CD4-positive, alpha-beta T cell (primary cell): ENCODE measurements at regions not wholly inside any gene's neighbourhood (a gene's known extent, or its start where the extent isn't known, plus 50 kb on each side); places are given as distances from the start of the nearest gene placed in this dataset.

Source experiments
- ATAC-seq: fragments of 200-7000 bp; cut with Tn5 transposase; one replicate; pipeline ENCODE4 v1.10.0; 2022; ENCODE audit warnings: mild to moderate bottlenecking; ENCODE audit not compliant: poor library complexity
- CTCF ChIA-PET: fragments of 350-600 bp; sonication (Branson Sonifier 250); formaldehyde crosslinking; loops from one replicate; lab custom pipeline; 2021; ENCODE audit warnings: antibody characterized with exemption, inconsistent platforms; lab: Charles Lee
- POLR2A ChIA-PET: fragments of 350-600 bp; sonication (Branson Sonifier 250); formaldehyde crosslinking; loops from one replicate; lab custom pipeline; 2021; ENCODE audit warnings: antibody characterized with exemption, inconsistent platforms; lab: Charles Lee
- DNase-seq, 14 experiments: peaks; one replicate each; pipeline ENCODE4 v3.0.0-alpha.2; 2013 to 2020; ENCODE audit warnings: mixed read lengths in 2 of 14
- H3K27ac ChIP-seq, 2 donors: one replicate each; pipeline versions ENCODE4 v1.5.1 to v1.7.0; 2013; ENCODE audit warnings: low read length in 2 of 2, low read depth in 1 of 2, mild to moderate bottlenecking in 1 of 2
- H3K27me3 ChIP-seq, 2 experiments: 1 replicate in 1 of 2; 2 replicates in 1 of 2; pipeline versions ENCODE4 v1.6.1 to v1.7.0; 2013; ENCODE audit warnings: low read length in 2 of 2, control low read depth in 1 of 2, mild to moderate bottlenecking in 1 of 2, moderate library complexity in 1 of 2; ENCODE audit not compliant: insufficient read depth in 2 of 2, control insufficient read depth in 1 of 2
- H3K36me3 ChIP-seq: one replicate; pipeline ENCODE4 v1.6.1; 2013; ENCODE audit warnings: low read length, control low read depth; ENCODE audit not compliant: insufficient read depth
- H3K4me1 ChIP-seq: one replicate; pipeline ENCODE4 v1.6.1; 2013; ENCODE audit warnings: low read length, control low read depth; ENCODE audit not compliant: insufficient read depth
- H3K4me3 ChIP-seq: one replicate; pipeline ENCODE4 v1.5.1; 2013; ENCODE audit warnings: mild to moderate bottlenecking, low read length, moderate library complexity
- H3K9me3 ChIP-seq, 2 experiments: 1 replicate in 1 of 2; 2 replicates in 1 of 2; pipeline versions ENCODE4 v1.6.1 to v1.7.0; 2013; ENCODE audit warnings: low read length in 2 of 2, mild to moderate bottlenecking in 2 of 2, control low read depth in 1 of 2, moderate library complexity in 1 of 2; ENCODE audit not compliant: control insufficient read depth in 1 of 2, insufficient read depth in 1 of 2
- H3K27ac Mint-ChIP-seq: one replicate; pipeline ENCODE4 v1.8.0; 2020; ENCODE audit warnings: mixed read lengths
- H3K27me3 Mint-ChIP-seq: one replicate; pipeline ENCODE4 v1.8.0; 2021; ENCODE audit warnings: mixed read lengths
- H3K36me3 Mint-ChIP-seq: one replicate; pipeline ENCODE4 v1.8.0; 2021; ENCODE audit warnings: low read depth, mixed read lengths
- H3K4me1 Mint-ChIP-seq: one replicate; pipeline ENCODE4 v1.8.0; 2021; ENCODE audit warnings: low read depth, mixed read lengths
- H3K4me3 Mint-ChIP-seq: one replicate; pipeline ENCODE4 v1.8.0; 2020; ENCODE audit warnings: mild to moderate bottlenecking, mixed read lengths
- H3K9me3 Mint-ChIP-seq: one replicate; pipeline ENCODE4 v1.8.0; 2020; ENCODE audit warnings: mixed read lengths
- intact Hi-C, 2 experiments: fragments of 100-400 bp; cut with DNase I in 1 of 2; cut with micrococcal nuclease in 1 of 2; formaldehyde crosslinking; loops; one replicate each; pipeline versions ENCODE4 v1.15.1 to v1.9.0; 2023 to 2025; cut with DNase I, micrococcal nuclease
- TF ChIP-seq, protein P1 (sequence below): fragments of 200-600 bp; IDR thresholded peaks from one replicate; pipeline ENCODE4 v1.8.0; 2022; ENCODE audit warnings: antibody characterized with exemption, mild to moderate bottlenecking

DNA sequence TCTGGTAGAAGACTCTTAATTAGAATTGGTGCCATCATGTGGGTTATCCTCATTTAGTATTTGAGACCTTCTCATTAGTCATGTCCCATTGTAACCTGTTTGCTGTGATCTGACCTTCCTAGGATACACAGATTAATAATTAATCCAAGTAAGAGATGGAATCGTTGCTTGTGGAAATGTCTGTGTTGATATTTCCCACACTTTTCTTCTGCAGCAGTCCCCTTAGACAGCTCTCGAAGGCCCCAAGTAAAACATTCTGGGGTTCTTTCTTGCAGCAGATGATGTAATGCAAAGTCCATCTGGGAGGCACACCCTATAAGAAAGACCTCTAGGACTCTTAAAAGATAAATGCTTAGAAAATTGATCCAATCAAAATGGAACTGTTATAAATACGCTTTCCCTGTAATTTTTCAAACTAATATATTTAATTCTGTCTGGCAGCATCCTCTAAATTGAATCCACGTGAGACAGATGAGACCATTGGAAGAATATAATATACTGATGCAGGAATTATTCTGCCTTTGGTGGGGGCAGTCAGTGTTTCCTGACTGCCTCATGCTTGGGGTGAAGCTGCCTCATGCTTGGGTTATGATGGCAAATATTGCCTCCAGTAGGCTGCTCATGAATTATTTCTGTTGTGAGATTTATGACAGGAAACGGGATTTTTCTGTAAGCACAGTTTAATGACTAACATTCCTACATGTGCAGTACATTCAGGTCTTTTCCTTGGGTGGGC lies 54.5 kb upstream of the ARMC2 start:
- Mint-ChIP-seq H3K4me1 (peaks cover 11% of the 10 kb centered on the region), H3K9me3 (peaks cover 2% of the 10 kb centered on the region), H3K4me3 (no peak overlapping the region), H3K27ac (no peak overlapping the region), H3K27me3 (no peaks in the 10 kb centered on the region), H3K36me3 (no peaks in the 10 kb centered on the region)
- TF ChIP-seq, protein P1, sequence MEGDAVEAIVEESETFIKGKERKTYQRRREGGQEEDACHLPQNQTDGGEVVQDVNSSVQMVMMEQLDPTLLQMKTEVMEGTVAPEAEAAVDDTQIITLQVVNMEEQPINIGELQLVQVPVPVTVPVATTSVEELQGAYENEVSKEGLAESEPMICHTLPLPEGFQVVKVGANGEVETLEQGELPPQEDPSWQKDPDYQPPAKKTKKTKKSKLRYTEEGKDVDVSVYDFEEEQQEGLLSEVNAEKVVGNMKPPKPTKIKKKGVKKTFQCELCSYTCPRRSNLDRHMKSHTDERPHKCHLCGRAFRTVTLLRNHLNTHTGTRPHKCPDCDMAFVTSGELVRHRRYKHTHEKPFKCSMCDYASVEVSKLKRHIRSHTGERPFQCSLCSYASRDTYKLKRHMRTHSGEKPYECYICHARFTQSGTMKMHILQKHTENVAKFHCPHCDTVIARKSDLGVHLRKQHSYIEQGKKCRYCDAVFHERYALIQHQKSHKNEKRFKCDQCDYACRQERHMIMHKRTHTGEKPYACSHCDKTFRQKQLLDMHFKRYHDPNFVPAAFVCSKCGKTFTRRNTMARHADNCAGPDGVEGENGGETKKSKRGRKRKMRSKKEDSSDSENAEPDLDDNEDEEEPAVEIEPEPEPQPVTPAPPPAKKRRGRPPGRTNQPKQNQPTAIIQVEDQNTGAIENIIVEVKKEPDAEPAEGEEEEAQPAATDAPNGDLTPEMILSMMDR: no peak
- no peak overlapping the region for H3K4me3 ChIP-seq
- no peaks in the 10 kb centered on the region for H3K27me3 ChIP-seq
- ATAC-seq: no peak
- CTCF ChIA-PET: no interaction called here
- intact Hi-C loops: no loop called here
- no peaks in the 10 kb centered on the region for H3K36me3 ChIP-seq
- DNase-seq: no peak
- no peaks in the 10 kb centered on the region for H3K9me3 ChIP-seq
- POLR2A ChIA-PET: no interaction called here
- H3K27ac ChIP-seq: no peak overlapping the region
- peaks cover 10% of the 10 kb centered on the region for H3K4me1 ChIP-seq

DNA sequence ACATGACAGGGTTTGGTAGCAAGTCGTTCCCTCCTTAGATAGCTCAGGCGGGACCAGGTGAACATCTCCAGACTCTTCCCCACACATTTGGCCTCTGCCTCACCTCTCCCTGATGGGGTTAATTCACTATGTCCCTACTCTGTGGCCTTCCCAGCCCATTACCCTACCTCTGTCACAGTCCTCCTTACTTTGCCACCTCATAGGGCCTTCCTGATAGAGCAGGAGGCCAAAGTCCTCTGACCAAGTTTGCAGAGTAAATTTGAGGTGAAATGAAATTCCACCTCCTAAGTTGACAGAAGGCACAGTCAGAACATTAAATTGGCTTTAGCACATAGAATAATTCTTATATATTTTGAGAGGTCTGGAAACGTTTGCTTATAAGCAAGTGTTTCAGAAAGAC lies 53.1 kb upstream of the ARMC2 start:
- no peak overlapping the region for H3K4me3 ChIP-seq
- Mint-ChIP-seq H3K4me3 (no peak overlapping the region), H3K27ac (no peak overlapping the region), H3K9me3 (no peaks in the 10 kb centered on the region), H3K36me3 (no peaks in the 10 kb centered on the region), H3K4me1 (peaks cover 23% of the 10 kb centered on the region), H3K27me3 (no peaks in the 10 kb centered on the region)
- ChIA-PET CTCF (no interaction called here), POLR2A (no interaction called here)
- no peaks in the 10 kb centered on the region for H3K36me3 ChIP-seq
- H3K27me3 ChIP-seq: no peaks in the 10 kb centered on the region
- H3K27ac ChIP-seq: no peak overlapping the region
- no peak for DNase-seq
- H3K9me3 ChIP-seq: no peaks in the 10 kb centered on the region
- H3K4me1 ChIP-seq: peaks cover 19% of the 10 kb centered on the region
- TF ChIP-seq, protein P1: no peak
- intact Hi-C loops: no loop called here
- ATAC-seq: no peak

DNA sequence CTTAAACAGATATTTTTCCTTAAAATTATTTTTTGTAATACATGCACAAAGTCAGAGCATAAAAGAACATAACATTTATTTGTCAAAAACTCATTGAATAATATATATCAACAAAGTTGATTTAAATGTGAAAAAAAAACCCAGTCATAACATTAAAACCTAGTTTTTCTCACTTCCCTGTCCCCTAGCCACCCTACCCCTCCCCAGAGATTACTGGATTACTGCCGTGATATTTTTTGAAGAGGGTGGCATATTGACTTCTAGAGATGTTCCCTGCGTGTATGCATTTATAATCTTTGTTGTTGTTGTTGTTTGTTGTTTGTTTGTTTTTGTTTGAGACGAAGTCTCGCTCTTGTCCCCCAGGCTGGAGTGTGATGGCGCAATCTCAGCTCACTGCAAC lies 52.4 kb upstream of the ARMC2 start:
- H3K36me3 Mint-ChIP-seq: no peaks in the 10 kb centered on the region
- ChIA-PET CTCF (interaction anchor here (0.6 kb wide), 1 partner anchor 859 kb away, joined by 4 read pairs; no protein-coding TSS in a partner anchor), POLR2A (interaction anchor here (0.7 kb wide), 1 partner anchor 9 kb away, joined by 3 read pairs; no protein-coding TSS in a partner anchor)
- no peaks in the 10 kb centered on the region for H3K9me3 ChIP-seq
- H3K27me3 Mint-ChIP-seq: no peaks in the 10 kb centered on the region
- ATAC-seq (no peak), DNase-seq (no peak)
- H3K4me1 ChIP-seq: peaks cover 19% of the 10 kb centered on the region
- no peak overlapping the region for H3K4me3 Mint-ChIP-seq
- intact Hi-C loops: no loop called here
- no peak overlapping the region for H3K27ac ChIP-seq
- H3K4me3 ChIP-seq: no peak overlapping the region
- H3K9me3 Mint-ChIP-seq: no peaks in the 10 kb centered on the region
- TF ChIP-seq, protein P1: no peak
- no peaks in the 10 kb centered on the region for H3K27me3 ChIP-seq
- H3K4me1 Mint-ChIP-seq: peaks cover 23% of the 10 kb centered on the region
- no peak overlapping the region for H3K27ac Mint-ChIP-seq
- H3K36me3 ChIP-seq: no peaks in the 10 kb centered on the region
